Progenitor cell of endocrine pancreas (in vitro differentiated cells): ENCODE measurements at regions not wholly inside any gene's neighbourhood (a gene's known extent, or its start where the extent isn't known, plus 50 kb on each side); places are given as distances from the start of the nearest gene placed in this dataset.

Source experiments
- DNase-seq: peaks from one replicate; pipeline ENCODE4 v3.0.0; 2021; ENCODE audit warnings: low spot score; ENCODE audit not compliant: unreplicated experiment
- H3K27ac Mint-ChIP-seq: 2 replicates; pipeline ENCODE4 v1.8.0; 2021; ENCODE audit warnings: mild to moderate bottlenecking, moderate library complexity, mixed read lengths
- H3K27me3 Mint-ChIP-seq: 2 replicates; pipeline ENCODE4 v1.8.0; 2021; ENCODE audit warnings: mixed read lengths
- H3K36me3 Mint-ChIP-seq: 2 replicates; pipeline ENCODE4 v1.8.0; 2022; ENCODE audit warnings: mixed read lengths; ENCODE audit not compliant: insufficient read depth
- H3K4me1 Mint-ChIP-seq: 2 replicates; pipeline ENCODE4 v1.8.0; 2021; ENCODE audit warnings: low read depth, mixed read lengths
- H3K4me3 Mint-ChIP-seq: 2 replicates; pipeline ENCODE4 v1.8.0; 2021; ENCODE audit warnings: low read depth, mild to moderate bottlenecking, moderate library complexity, mixed read lengths
- H3K9me3 Mint-ChIP-seq: 2 replicates; pipeline ENCODE4 v1.8.0; 2021; ENCODE audit warnings: low read depth, mixed read lengths
- TF ChIP-seq, protein P1 (sequence below): fragments of 200-600 bp; sonication (generic); IDR thresholded peaks from one replicate; pipeline ENCODE4 v1.5.0; 2021; ENCODE audit warnings: antibody characterized with exemption, mild to moderate bottlenecking; ENCODE audit not compliant: unreplicated experiment

DNA sequence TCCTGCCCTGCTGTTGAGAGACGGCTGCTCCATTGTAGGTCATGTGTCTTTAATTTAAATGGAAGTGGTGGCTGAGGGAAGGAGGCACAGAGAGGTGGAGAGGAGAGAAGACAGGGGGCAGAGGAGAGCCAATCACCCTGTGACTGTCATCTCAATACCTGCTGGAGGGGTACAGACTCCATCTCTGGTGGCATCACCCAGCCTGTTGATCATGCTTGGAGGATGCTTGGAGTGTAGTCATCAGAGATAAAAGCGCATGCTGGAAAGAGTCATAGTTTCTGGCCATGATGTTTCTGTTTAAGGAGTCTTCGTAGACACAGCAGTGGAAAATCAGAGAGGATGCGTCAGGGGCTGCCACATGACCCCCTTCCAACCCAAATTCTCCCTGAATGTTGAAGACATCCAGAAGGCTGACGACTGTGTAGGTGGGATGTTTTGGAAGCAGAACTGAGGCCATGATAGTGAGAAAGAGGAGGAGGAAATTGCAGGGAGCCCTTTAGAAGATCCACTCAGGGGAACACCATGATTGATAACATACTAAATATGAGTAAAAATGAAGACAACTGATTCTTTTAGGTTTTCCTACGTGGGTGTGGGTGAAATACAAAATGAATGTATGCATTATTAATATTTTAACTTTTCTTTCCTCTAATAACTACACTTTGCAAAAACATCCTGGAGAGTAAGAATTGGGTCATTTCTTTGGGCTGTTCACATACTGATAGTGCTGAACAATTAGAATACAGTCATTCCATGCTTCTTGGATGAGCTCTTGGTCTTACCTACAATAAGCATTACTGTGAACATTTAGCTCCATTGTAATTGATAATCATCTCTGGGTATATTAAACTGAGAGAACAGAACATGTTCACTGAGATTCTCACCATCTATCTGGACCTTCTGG lies 210.6 kb upstream of the ATP10A start:
- H3K36me3 Mint-ChIP-seq: no peaks in the 10 kb centered on the region
- TF ChIP-seq, protein P1, sequence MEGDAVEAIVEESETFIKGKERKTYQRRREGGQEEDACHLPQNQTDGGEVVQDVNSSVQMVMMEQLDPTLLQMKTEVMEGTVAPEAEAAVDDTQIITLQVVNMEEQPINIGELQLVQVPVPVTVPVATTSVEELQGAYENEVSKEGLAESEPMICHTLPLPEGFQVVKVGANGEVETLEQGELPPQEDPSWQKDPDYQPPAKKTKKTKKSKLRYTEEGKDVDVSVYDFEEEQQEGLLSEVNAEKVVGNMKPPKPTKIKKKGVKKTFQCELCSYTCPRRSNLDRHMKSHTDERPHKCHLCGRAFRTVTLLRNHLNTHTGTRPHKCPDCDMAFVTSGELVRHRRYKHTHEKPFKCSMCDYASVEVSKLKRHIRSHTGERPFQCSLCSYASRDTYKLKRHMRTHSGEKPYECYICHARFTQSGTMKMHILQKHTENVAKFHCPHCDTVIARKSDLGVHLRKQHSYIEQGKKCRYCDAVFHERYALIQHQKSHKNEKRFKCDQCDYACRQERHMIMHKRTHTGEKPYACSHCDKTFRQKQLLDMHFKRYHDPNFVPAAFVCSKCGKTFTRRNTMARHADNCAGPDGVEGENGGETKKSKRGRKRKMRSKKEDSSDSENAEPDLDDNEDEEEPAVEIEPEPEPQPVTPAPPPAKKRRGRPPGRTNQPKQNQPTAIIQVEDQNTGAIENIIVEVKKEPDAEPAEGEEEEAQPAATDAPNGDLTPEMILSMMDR: no peak

DNA sequence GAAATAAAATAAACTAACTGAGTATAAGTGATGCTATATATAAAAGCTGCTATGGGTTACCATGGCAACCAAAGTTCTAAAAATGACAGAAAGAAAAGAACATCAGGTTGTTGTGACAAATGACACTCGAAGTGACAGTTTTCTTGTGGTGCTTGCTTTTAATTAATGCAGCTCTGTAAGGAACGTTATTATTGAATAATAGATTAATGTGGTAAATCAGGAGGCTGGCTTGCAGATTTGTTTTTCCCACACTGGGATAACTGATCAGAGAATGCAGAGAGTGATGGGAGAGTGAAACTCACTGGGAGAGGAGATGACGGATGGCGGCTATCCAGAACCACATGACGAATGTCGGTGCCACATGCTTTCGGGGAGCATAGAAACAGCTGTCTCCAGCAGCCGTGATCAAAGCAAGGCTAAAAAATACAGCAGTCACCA lies 207.0 kb upstream of the ATP10A start:
- H3K4me1 Mint-ChIP-seq: no peaks in the 10 kb centered on the region
- no peaks in the 10 kb centered on the region for H3K9me3 Mint-ChIP-seq
- no peaks in the 10 kb centered on the region for H3K36me3 Mint-ChIP-seq
- TF ChIP-seq, protein P1: no peak
- DNase-seq: no peak
- peaks cover 4% of the 10 kb centered on the region for H3K27me3 Mint-ChIP-seq
- no peak overlapping the region for H3K27ac Mint-ChIP-seq
- no peak overlapping the region for H3K4me3 Mint-ChIP-seq

More for the DNA sequence above, 210.6 kb upstream of the ATP10A start:
- Mint-ChIP-seq H3K9me3 (no peaks in the 10 kb centered on the region), H3K4me3 (no peak overlapping the region), H3K27me3 (peaks cover 4% of the 10 kb centered on the region), H3K27ac (no peak overlapping the region), H3K4me1 (no peaks in the 10 kb centered on the region)
- DNase-seq: no peak

DNA sequence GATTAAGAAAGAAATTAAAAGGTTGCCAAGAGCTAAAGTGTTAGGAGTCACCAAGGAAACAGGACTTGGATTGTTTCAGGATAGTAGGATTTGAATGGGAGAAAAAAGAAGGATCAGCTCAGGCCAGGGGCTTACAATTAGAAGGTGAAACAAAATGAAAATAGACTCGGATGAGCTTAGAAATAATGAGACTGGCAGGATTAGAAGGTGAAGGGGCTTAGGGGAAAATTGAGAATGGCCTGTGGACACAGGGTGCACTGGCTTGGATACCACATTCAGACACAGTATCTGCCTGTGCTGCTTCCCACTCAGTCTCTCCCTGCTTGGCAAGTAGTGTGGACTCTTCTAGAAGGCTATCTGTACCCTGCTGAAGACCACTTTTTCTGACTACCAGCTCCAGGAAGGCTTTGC lies 206.1 kb upstream of the ATP10A start:
- Mint-ChIP-seq H3K27ac (no peak overlapping the region), H3K36me3 (no peaks in the 10 kb centered on the region), H3K9me3 (no peaks in the 10 kb centered on the region), H3K4me3 (no peak overlapping the region), H3K4me1 (no peaks in the 10 kb centered on the region), H3K27me3 (peaks cover 4% of the 10 kb centered on the region)
- no peak for DNase-seq
- TF ChIP-seq, protein P1: no peak

DNA sequence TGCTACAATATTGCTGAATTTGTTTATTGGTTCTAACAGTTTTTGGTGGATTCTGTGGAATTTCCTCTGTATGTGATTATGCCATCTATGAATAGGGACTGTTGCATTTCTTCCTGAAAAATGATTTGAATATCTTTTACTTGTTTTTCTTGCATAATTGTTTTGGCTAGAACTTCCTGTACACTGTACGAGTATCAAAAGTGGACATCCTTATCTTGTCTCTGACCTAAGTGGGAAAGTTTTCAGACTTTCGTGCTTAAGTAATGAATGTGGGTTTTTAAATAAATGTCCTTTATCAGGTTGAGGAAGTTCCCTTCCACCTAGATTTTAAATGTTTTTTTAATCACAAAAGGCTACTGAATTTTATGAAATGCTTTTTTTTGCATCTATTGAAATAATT lies 203.8 kb upstream of the ATP10A start:
- TF ChIP-seq, protein P1: no peak
- no peaks in the 10 kb centered on the region for H3K9me3 Mint-ChIP-seq
- no peaks in the 10 kb centered on the region for H3K36me3 Mint-ChIP-seq
- DNase-seq: no peak
- H3K27me3 Mint-ChIP-seq: peaks cover 7% of the 10 kb centered on the region
- H3K27ac Mint-ChIP-seq: no peak overlapping the region
- H3K4me1 Mint-ChIP-seq: no peaks in the 10 kb centered on the region
- no peak overlapping the region for H3K4me3 Mint-ChIP-seq

DNA sequence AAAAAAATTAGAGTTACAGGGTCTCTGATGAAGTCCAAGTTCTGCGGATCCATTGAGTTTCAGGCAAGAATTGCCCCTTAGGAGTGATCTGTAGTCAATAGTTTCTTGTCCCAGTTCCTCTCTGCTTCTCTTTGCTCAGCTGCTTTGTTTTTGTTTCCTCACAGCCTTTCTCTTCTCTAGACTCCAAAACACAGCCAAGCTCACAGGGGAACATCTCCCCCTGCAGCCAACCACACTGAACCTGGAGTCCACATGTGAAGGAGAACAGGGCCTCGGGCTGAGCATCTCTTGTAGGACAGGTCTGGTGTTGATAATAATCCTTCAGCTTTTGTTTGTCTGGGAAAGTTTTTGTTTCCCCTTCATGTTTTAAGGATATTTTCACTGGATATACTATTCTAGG lies 202.6 kb upstream of the ATP10A start:
- Mint-ChIP-seq H3K27ac (no peak overlapping the region), H3K9me3 (no peaks in the 10 kb centered on the region), H3K27me3 (peaks cover 7% of the 10 kb centered on the region), H3K36me3 (no peaks in the 10 kb centered on the region), H3K4me1 (peaks cover 1% of the 10 kb centered on the region), H3K4me3 (no peak overlapping the region)
- TF ChIP-seq, protein P1: no peak
- DNase-seq: no peak
